Psoas muscle (tissue), 7 donors: ENCODE measurements at regions not wholly inside any gene's neighbourhood (a gene's known extent, or its start where the extent isn't known, plus 50 kb on each side); places are given as distances from the start of the nearest gene placed in this dataset.

Source experiments
- ATAC-seq, 4 donors: fragments of 200-7000 bp; cut with Tn5 transposase; one replicate each; pipeline ENCODE4 v1.9.1; 2020; ENCODE audit warnings: moderate library complexity in 3 of 4, mild to moderate bottlenecking in 2 of 4
- DNase-seq, 2 donors: peaks; one replicate each; pipeline ENCODE4 v3.0.0-alpha.2; 2020
- H3K27ac ChIP-seq: fragments of 200-600 bp; one replicate; pipeline ENCODE4 v1.8.0; 2022
- H3K27me3 ChIP-seq, 3 donors: fragments of 200-600 bp in 1 of 3; one replicate each; pipeline versions ENCODE4 v1.6.1 to v1.8.0; 2013 to 2022; ENCODE audit warnings: low read length in 2 of 3, mild to moderate bottlenecking in 2 of 3, moderate library complexity in 1 of 3; ENCODE audit not compliant: insufficient read depth in 3 of 3
- H3K36me3 ChIP-seq, 2 donors: fragments of 200-600 bp in 1 of 2; one replicate each; pipeline versions ENCODE4 v1.6.1 to v1.8.0; 2013 to 2022; ENCODE audit warnings: low read depth in 1 of 2, mild to moderate bottlenecking in 1 of 2, moderate library complexity in 1 of 2; ENCODE audit not compliant: insufficient read depth in 1 of 2
- H3K4me1 ChIP-seq: fragments of 200-600 bp; one replicate; pipeline ENCODE4 v1.8.0; 2022
- H3K4me3 ChIP-seq: fragments of 200-600 bp; one replicate; pipeline ENCODE4 v1.8.0; 2022; ENCODE audit warnings: mild to moderate bottlenecking
- H3K9me3 ChIP-seq: fragments of 200-600 bp; one replicate; pipeline ENCODE4 v1.8.0; 2022
- CTCF ChIP-seq: fragments of 200-600 bp; IDR thresholded peaks from one replicate; pipeline ENCODE4 v1.8.0; 2022; ENCODE audit warnings: antibody characterized with exemption
- WGBS, 3 donors: extraction: QIAGEN DNeasy Blood & Tissue Kit; methylation state at CpG; one replicate each; pipeline versions ENCODE4 v1.1.6 to v1.1.7; 2013; 5-methylcytosine and 5-hydroxymethylcytosine counted together
- intact Hi-C, 2 donors: fragments of 100-400 bp; cut with DNase I; formaldehyde crosslinking; loops; one replicate each; pipeline versions ENCODE4 v1.11.0 to v1.14.2; 2022
- donor health status: healthy with polysubstance abuse.
- donor health status: DM: no; HTN: no; CAD: no; lungs with moderate emphysema.
- donor health status: Bipolar disorder and iron deficiency.
- donor health status: healthy.
- donor health status: DM: yes; HTN: yes; CAD: no.
- donor health status: DM: no; HTN: no; CAD: no.
- donor health status: DM: yes; HTN: yes; CAD: no.

- no peak overlapping the region for H3K27ac ChIP-seq
- TF ChIP-seq CTCF = no peak
- intact Hi-C loops = no loop called here
- ATAC-seq (no peak), DNase-seq (no peak)
- no peaks in the 10 kb centered on the region for H3K4me1 ChIP-seq
- H3K27me3 ChIP-seq = no peaks in the 10 kb centered on the region
- H3K9me3 ChIP-seq = no peaks in the 10 kb centered on the region
- H3K4me3 ChIP-seq = no peak overlapping the region
- H3K36me3 ChIP-seq = no peaks in the 10 kb centered on the region
Observed at GRCh38 chr12:92421701-92422100, 276.1 kb upstream of the BTG1 start.

GRCh38 chr12:92421042-92421441 is 275.4 kb upstream of the BTG1 start:
- ATAC-seq = no peak
- 96 to 100% (median 98%) methylated on average over 1 of the region's 1 CpG for WGBS, 3 donors

GRCh38 chr12:92419201-92419600 is 273.6 kb upstream of the BTG1 start:
- Histone ChIP-seq H3K9me3 (no peaks in the 10 kb centered on the region), H3K4me3 (no peak overlapping the region), H3K27ac (no peak overlapping the region), H3K27me3 (no peaks in the 10 kb centered on the region), H3K36me3 (no peaks in the 10 kb centered on the region), H3K4me1 (peaks cover 3% of the 10 kb centered on the region)
- intact Hi-C loops = no loop called here
- no peak for TF ChIP-seq CTCF
- ATAC-seq (no peak), DNase-seq (no peak)
- WGBS, 3 donors = 68 to 79% (median 72%) methylated on average over 1 of the region's 1 CpG

More at GRCh38 chr12:92421042-92421441, 275.4 kb upstream of the BTG1 start:
- no peaks in the 10 kb centered on the region for H3K4me1 ChIP-seq
- no peaks in the 10 kb centered on the region for H3K27me3 ChIP-seq
- no peak overlapping the region for H3K4me3 ChIP-seq
- no peaks in the 10 kb centered on the region for H3K36me3 ChIP-seq
- no peaks in the 10 kb centered on the region for H3K9me3 ChIP-seq
- no peak for DNase-seq
- intact Hi-C loops = no loop called here
- no peak for TF ChIP-seq CTCF
- no peak overlapping the region for H3K27ac ChIP-seq

GRCh38 chr12:92418381-92418780 is 272.7 kb upstream of the BTG1 start:
- DNase-seq = no peak
- WGBS, 3 donors = 92 to 97% (median 96%) methylated on average over 2 of the region's 2 CpGs
- H3K36me3 ChIP-seq = no peaks in the 10 kb centered on the region
- no peak for TF ChIP-seq CTCF
- no peaks in the 10 kb centered on the region for H3K9me3 ChIP-seq
- H3K27me3 ChIP-seq = no peaks in the 10 kb centered on the region
- intact Hi-C loops = no loop called here
- no peak for ATAC-seq
- H3K4me1 ChIP-seq = peaks cover 6% of the 10 kb centered on the region
- no peak overlapping the region for H3K27ac ChIP-seq
- H3K4me3 ChIP-seq = no peak overlapping the region

GRCh38 chr12:92417373-92417772 is 271.7 kb upstream of the BTG1 start:
- H3K36me3 ChIP-seq = no peaks in the 10 kb centered on the region
- TF ChIP-seq CTCF = no peak
- intact Hi-C loops = no loop called here
- peaks cover 6% of the 10 kb centered on the region for H3K4me1 ChIP-seq
- no peaks in the 10 kb centered on the region for H3K9me3 ChIP-seq
- no peak for DNase-seq
- H3K27me3 ChIP-seq = no peaks in the 10 kb centered on the region
- no peak for ATAC-seq
- H3K27ac ChIP-seq = no peak overlapping the region
- no peak overlapping the region for H3K4me3 ChIP-seq
- WGBS, 3 donors = 95 to 98% (median 97%) methylated on average over 2 of the region's 2 CpGs
